K562 (cell line): ENCODE measurements at regions not wholly inside any gene's neighbourhood (a gene's known extent, or its start where the extent isn't known, plus 50 kb on each side); places are given as distances from the start of the nearest gene placed in this dataset.

Experiments used
- ATAC-seq: fragments of 200-7000 bp; cut with Tn5 transposase; 3 replicates; pipeline ENCODE4 v1.9.1; 2020; ENCODE audit warnings: moderate library complexity
- BruUV-seq: library from RNA; stranded (reverse); fragments of 400-500 nt; replicated peaks from 2 replicates; lab custom pipeline; 2021; lab: Mats Ljungman, UMichigan
- CTCF ChIA-PET: fragments of 300-600 bp; formaldehyde crosslinking; extraction: SDS; loops from one replicate; lab custom pipeline; 2021; ENCODE audit warnings: low intra/inter-chr PET ratio; lab: Yijun Ruan, JAX
- POLR2A ChIA-PET: fragments of 300-600, 350-650 bp; sonication (Branson Sonifier 250); formaldehyde crosslinking; extraction: SDS; loops from one replicate; lab custom pipeline; 2021; ENCODE audit warnings: antibody characterized with exemption, inconsistent platforms; lab: Yijun Ruan, JAX
- DNase-seq, 4 experiments: peaks; one replicate each; pipeline versions ENCODE4 v3.0.0 to v3.0.0-alpha.2; 2011 to 2018; ENCODE audit warnings: low spot score in 3 of 4, mixed read lengths in 3 of 4; ENCODE audit errors: extremely low read depth in 1 of 4
- FAIRE-seq: peaks from 2 replicates; lab custom pipeline; 2011; peaks lifted over from hg19 to GRCh38; lab: Jason Lieb, UNC
- H2AFZ ChIP-seq: 2 replicates; pipeline ENCODE4 v1.6.0; 2011; ENCODE audit warnings: low read depth, low read length, control low read depth, inconsistent platforms
- H3K27ac ChIP-seq: fragments of 200-600 bp; 3 replicates; pipeline ENCODE4 v1.8.0; 2011; ENCODE audit warnings: low read depth, mild to moderate bottlenecking, control low read depth, inconsistent platforms, low read length, moderate library complexity, mixed read lengths; ENCODE audit errors: extremely low read depth
- H3K27me3 ChIP-seq, 2 experiments: fragments of 300-600 bp in 1 of 2; 2 replicates in 1 of 2; 3 replicates in 1 of 2; pipeline versions ENCODE4 v1.6.0 to v1.8.0; 2011; ENCODE audit warnings: inconsistent platforms in 2 of 2, low read length in 2 of 2, mild to moderate bottlenecking in 1 of 2, mixed read lengths in 1 of 2, moderate library complexity in 1 of 2; ENCODE audit not compliant: control insufficient read depth in 2 of 2, insufficient read depth in 2 of 2
- H3K36me3 ChIP-seq: fragments of 300-600 bp; 3 replicates; pipeline ENCODE4 v1.8.0; 2011; ENCODE audit warnings: mild to moderate bottlenecking, low read length, inconsistent platforms; ENCODE audit not compliant: control insufficient read depth, insufficient read depth
- H3K4me1 ChIP-seq, 2 experiments: fragments of 200-600 bp in 1 of 2; replicated peaks in 1 of 2; 2 replicates in 1 of 2; 3 replicates in 1 of 2; pipeline versions ENCODE4 v1.5.1 to v1.8.0; 2011; ENCODE audit warnings: inconsistent platforms in 2 of 2, low read length in 2 of 2, mild to moderate bottlenecking in 1 of 2, mixed read lengths in 1 of 2, moderate library complexity in 1 of 2; ENCODE audit not compliant: control insufficient read depth in 2 of 2, insufficient read depth in 2 of 2
- H3K4me2 ChIP-seq: 2 replicates; pipeline ENCODE4 v1.6.1; 2011; ENCODE audit warnings: low read length, control low read depth, inconsistent platforms, mixed read lengths; ENCODE audit not compliant: insufficient read depth
- H3K4me3 ChIP-seq: fragments of 200-600 bp; sonication (generic), shearing (Covaris generic); 2 replicates; pipeline ENCODE4 v1.5.1; 2016; ENCODE audit warnings: control low read depth, inconsistent platforms
- H3K79me2 ChIP-seq: fragments of 200-600 bp; 3 replicates; pipeline ENCODE4 v1.8.0; 2011; ENCODE audit warnings: low read length, inconsistent platforms; ENCODE audit not compliant: control insufficient read depth, insufficient read depth
- H3K9ac ChIP-seq, 2 experiments: 2 replicates each; pipeline versions ENCODE4 v1.6.0 to v1.6.1; 2011; ENCODE audit warnings: low read depth in 2 of 2, low read length in 2 of 2, control low read depth in 1 of 2, inconsistent platforms in 1 of 2, mild to moderate bottlenecking in 1 of 2, mixed read lengths in 1 of 2; ENCODE audit not compliant: insufficient read depth in 1 of 2
- H3K9me1 ChIP-seq: one replicate; pipeline ENCODE4 v1.6.0; 2011; ENCODE audit warnings: inconsistent platforms, mild to moderate bottlenecking, low read length, moderate library complexity; ENCODE audit not compliant: control insufficient read depth, insufficient read depth
- H3K9me3 ChIP-seq: replicated peaks from 2 replicates; pipeline ENCODE4 v1.5.1; 2011; ENCODE audit warnings: low read depth, low read length, inconsistent platforms; ENCODE audit not compliant: control insufficient read depth, insufficient read depth
- H4K20me1 ChIP-seq: replicated peaks from 2 replicates; pipeline ENCODE4 v1.6.1; 2011; ENCODE audit warnings: low read length, inconsistent platforms, mixed read lengths; ENCODE audit not compliant: control insufficient read depth, insufficient read depth
- CBFB ChIP-seq: sonication (generic); formaldehyde crosslinking; IDR thresholded peaks from 2 replicates; pipeline ENCODE4 v1.4.0; 2020; ENCODE audit warnings: mild to moderate bottlenecking, missing genetic modification reagents
- CCNT2 ChIP-seq: IDR thresholded peaks from 2 replicates; pipeline ENCODE4 v1.6.1; 2011; ENCODE audit warnings: borderline replicate concordance, low read depth, mild to moderate bottlenecking, moderate library complexity, mixed read lengths, low read length; ENCODE audit not compliant: insufficient read length; ENCODE audit errors: extremely low read depth
- CEBPB ChIP-seq: fragments of 450-650 bp; IDR thresholded peaks from 2 replicates; pipeline ENCODE4 v1.6.1; 2016; ENCODE audit warnings: missing genetic modification characterization, missing compliant biosample characterization
- CTBP1 ChIP-seq: fragments of 450-650 bp; IDR thresholded peaks from 2 replicates; pipeline ENCODE4 v1.6.1; 2016; ENCODE audit warnings: borderline replicate concordance
- KDM2B ChIP-seq: fragments of 250-450 bp; sonication (Bioruptor Pico); IDR thresholded peaks from 2 replicates; pipeline ENCODE4 v1.8.0; 2021; ENCODE audit warnings: mild to moderate bottlenecking, moderate library complexity
- POLR2H ChIP-seq: IDR thresholded peaks from 2 replicates; pipeline ENCODE4 v1.6.1; 2016; ENCODE audit warnings: missing genetic modification characterization, low read depth, mild to moderate bottlenecking, control low read depth, missing compliant biosample characterization, moderate library complexity
- SMARCB1 ChIP-seq: IDR thresholded peaks from 2 replicates; pipeline ENCODE4 v1.6.1; 2011; ENCODE audit warnings: improper control_type of control experiment, low read depth; ENCODE audit not compliant: insufficient read length
- YBX1 ChIP-seq: fragments of 450-650 bp; IDR thresholded peaks from 2 replicates; pipeline ENCODE4 v1.7.1; 2016; ENCODE audit warnings: mild to moderate bottlenecking
- WGBS: fragments of 100-300 bp; shearing (Covaris generic); methylation state at CpG from one replicate; pipeline ENCODE4 v1.1.6; 2016; ENCODE audit warnings: low coverage, mixed read lengths; ENCODE audit not compliant: insufficient coverage; ENCODE audit errors: missing lambda C conversion rate; 5-methylcytosine and 5-hydroxymethylcytosine counted together
- in situ Hi-C: fragments of 300-500 bp; cut with MboI; formaldehyde crosslinking; loops from 4 replicates; pipeline ENCODE4 v1.15.0; 2018; ENCODE audit warnings: inconsistent platforms, mixed read lengths
- intact Hi-C: fragments of 100-400 bp; cut with micrococcal nuclease; formaldehyde crosslinking; loops from 2 replicates; pipeline ENCODE4 v1.14.2; 2022
- TF ChIP-seq, protein P1 (sequence below): fragments of 450-650 bp; IDR thresholded peaks from 2 replicates; pipeline ENCODE4 v1.6.1; 2016; ENCODE audit warnings: mild to moderate bottlenecking, moderate library complexity

- Histone ChIP-seq H3K27ac (no peak overlapping the region), H3K4me1 (no peaks in the 10 kb centered on the region), H2AFZ (no peak overlapping the region), H3K9me1 (no peaks in the 10 kb centered on the region), H3K9ac (no peak overlapping the region), H3K36me3 (no peaks in the 10 kb centered on the region), H4K20me1 (no peaks in the 10 kb centered on the region), H3K4me2 (no peak overlapping the region), H3K9me3 (0 out of 2 replicates have a peak, but pooled peaks cover under 1% of the 10 kb centered on the region), H3K79me2 (no peaks in the 10 kb centered on the region), H3K27me3 (no peaks in the 10 kb centered on the region), H3K4me3 (no peak overlapping the region)
- in situ Hi-C loops (no loop called here), intact Hi-C loops (no loop called here)
- BruUV-seq: no TSS peak
- DNase-seq (no peak), ATAC-seq (no peak), FAIRE-seq (no peak)
- POLR2A ChIA-PET: no interaction called here
- WGBS: 12% methylated on average over 3 of the region's 3 CpGs
- CTCF ChIA-PET: no interaction called here
- TF ChIP-seq CCNT2: no peak
- TF ChIP-seq SMARCB1: no peak
- TF ChIP-seq YBX1: no peak
- TF ChIP-seq CEBPB (tag): no peak
- TF ChIP-seq POLR2H (tag): no peak
- TF ChIP-seq KDM2B (CRISPR knock-in tag): no peak
- TF ChIP-seq, protein P1, sequence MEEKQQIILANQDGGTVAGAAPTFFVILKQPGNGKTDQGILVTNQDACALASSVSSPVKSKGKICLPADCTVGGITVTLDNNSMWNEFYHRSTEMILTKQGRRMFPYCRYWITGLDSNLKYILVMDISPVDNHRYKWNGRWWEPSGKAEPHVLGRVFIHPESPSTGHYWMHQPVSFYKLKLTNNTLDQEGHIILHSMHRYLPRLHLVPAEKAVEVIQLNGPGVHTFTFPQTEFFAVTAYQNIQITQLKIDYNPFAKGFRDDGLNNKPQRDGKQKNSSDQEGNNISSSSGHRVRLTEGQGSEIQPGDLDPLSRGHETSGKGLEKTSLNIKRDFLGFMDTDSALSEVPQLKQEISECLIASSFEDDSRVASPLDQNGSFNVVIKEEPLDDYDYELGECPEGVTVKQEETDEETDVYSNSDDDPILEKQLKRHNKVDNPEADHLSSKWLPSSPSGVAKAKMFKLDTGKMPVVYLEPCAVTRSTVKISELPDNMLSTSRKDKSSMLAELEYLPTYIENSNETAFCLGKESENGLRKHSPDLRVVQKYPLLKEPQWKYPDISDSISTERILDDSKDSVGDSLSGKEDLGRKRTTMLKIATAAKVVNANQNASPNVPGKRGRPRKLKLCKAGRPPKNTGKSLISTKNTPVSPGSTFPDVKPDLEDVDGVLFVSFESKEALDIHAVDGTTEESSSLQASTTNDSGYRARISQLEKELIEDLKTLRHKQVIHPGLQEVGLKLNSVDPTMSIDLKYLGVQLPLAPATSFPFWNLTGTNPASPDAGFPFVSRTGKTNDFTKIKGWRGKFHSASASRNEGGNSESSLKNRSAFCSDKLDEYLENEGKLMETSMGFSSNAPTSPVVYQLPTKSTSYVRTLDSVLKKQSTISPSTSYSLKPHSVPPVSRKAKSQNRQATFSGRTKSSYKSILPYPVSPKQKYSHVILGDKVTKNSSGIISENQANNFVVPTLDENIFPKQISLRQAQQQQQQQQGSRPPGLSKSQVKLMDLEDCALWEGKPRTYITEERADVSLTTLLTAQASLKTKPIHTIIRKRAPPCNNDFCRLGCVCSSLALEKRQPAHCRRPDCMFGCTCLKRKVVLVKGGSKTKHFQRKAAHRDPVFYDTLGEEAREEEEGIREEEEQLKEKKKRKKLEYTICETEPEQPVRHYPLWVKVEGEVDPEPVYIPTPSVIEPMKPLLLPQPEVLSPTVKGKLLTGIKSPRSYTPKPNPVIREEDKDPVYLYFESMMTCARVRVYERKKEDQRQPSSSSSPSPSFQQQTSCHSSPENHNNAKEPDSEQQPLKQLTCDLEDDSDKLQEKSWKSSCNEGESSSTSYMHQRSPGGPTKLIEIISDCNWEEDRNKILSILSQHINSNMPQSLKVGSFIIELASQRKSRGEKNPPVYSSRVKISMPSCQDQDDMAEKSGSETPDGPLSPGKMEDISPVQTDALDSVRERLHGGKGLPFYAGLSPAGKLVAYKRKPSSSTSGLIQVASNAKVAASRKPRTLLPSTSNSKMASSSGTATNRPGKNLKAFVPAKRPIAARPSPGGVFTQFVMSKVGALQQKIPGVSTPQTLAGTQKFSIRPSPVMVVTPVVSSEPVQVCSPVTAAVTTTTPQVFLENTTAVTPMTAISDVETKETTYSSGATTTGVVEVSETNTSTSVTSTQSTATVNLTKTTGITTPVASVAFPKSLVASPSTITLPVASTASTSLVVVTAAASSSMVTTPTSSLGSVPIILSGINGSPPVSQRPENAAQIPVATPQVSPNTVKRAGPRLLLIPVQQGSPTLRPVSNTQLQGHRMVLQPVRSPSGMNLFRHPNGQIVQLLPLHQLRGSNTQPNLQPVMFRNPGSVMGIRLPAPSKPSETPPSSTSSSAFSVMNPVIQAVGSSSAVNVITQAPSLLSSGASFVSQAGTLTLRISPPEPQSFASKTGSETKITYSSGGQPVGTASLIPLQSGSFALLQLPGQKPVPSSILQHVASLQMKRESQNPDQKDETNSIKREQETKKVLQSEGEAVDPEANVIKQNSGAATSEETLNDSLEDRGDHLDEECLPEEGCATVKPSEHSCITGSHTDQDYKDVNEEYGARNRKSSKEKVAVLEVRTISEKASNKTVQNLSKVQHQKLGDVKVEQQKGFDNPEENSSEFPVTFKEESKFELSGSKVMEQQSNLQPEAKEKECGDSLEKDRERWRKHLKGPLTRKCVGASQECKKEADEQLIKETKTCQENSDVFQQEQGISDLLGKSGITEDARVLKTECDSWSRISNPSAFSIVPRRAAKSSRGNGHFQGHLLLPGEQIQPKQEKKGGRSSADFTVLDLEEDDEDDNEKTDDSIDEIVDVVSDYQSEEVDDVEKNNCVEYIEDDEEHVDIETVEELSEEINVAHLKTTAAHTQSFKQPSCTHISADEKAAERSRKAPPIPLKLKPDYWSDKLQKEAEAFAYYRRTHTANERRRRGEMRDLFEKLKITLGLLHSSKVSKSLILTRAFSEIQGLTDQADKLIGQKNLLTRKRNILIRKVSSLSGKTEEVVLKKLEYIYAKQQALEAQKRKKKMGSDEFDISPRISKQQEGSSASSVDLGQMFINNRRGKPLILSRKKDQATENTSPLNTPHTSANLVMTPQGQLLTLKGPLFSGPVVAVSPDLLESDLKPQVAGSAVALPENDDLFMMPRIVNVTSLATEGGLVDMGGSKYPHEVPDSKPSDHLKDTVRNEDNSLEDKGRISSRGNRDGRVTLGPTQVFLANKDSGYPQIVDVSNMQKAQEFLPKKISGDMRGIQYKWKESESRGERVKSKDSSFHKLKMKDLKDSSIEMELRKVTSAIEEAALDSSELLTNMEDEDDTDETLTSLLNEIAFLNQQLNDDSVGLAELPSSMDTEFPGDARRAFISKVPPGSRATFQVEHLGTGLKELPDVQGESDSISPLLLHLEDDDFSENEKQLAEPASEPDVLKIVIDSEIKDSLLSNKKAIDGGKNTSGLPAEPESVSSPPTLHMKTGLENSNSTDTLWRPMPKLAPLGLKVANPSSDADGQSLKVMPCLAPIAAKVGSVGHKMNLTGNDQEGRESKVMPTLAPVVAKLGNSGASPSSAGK: no peak
- TF ChIP-seq CTBP1: no peak
- TF ChIP-seq CBFB: no peak
Measured at GRCh38 chr17:70271672-70272071, 102.3 kb downstream of the KCNJ2 start.
